Panc1 (cell line): ENCODE measurements at regions not wholly inside any gene's neighbourhood (a gene's known extent, or its start where the extent isn't known, plus 50 kb on each side); places are given as distances from the start of the nearest gene placed in this dataset.

ENCODE experiments used
- CTCF ChIP-seq: fragments of 450-650 bp; IDR thresholded peaks from 2 replicates; pipeline ENCODE4 v1.5.1; 2017; ENCODE audit warnings: mild to moderate bottlenecking
- POLR2AphosphoS5 ChIP-seq: IDR thresholded peaks from 2 replicates; pipeline ENCODE4 v1.6.1; 2012; ENCODE audit warnings: mild to moderate bottlenecking, low read depth, low read length, moderate library complexity
- REST ChIP-seq, 2 experiments: IDR thresholded peaks; 2 replicates each; pipeline ENCODE4 v1.6.1; 2011 to 2012; ENCODE audit warnings: low read depth in 2 of 2, control low read depth in 1 of 2, low read length in 1 of 2, mild to moderate bottlenecking in 1 of 2, moderate library complexity in 1 of 2; ENCODE audit not compliant: insufficient read depth in 1 of 2
- SIN3A ChIP-seq: IDR thresholded peaks from 2 replicates; pipeline ENCODE4 v1.6.1; 2012; ENCODE audit warnings: low read depth, mild to moderate bottlenecking, low read length, moderate library complexity, borderline replicate concordance; ENCODE audit not compliant: insufficient read depth

GRCh38 chr4:163790231-163790630, 295.7 kb downstream of the TMA16 start:
- no peak for TF ChIP-seq POLR2AphosphoS5
- TF ChIP-seq CTCF = no peak
- TF ChIP-seq REST (IDR thresholded peaks at IDR 0.05; ENCODE audit: insufficient read depth in 1 of 2, low read depth in 2 of 2, low read length in 1 of 2) = no peak
- TF ChIP-seq SIN3A = no peak
